ENCODE measurements at regions not wholly inside any gene's neighbourhood (a gene's known extent, or its start where the extent isn't known, plus 50 kb on each side); places are given as distances from the start of the nearest gene placed in this dataset.

DNA sequence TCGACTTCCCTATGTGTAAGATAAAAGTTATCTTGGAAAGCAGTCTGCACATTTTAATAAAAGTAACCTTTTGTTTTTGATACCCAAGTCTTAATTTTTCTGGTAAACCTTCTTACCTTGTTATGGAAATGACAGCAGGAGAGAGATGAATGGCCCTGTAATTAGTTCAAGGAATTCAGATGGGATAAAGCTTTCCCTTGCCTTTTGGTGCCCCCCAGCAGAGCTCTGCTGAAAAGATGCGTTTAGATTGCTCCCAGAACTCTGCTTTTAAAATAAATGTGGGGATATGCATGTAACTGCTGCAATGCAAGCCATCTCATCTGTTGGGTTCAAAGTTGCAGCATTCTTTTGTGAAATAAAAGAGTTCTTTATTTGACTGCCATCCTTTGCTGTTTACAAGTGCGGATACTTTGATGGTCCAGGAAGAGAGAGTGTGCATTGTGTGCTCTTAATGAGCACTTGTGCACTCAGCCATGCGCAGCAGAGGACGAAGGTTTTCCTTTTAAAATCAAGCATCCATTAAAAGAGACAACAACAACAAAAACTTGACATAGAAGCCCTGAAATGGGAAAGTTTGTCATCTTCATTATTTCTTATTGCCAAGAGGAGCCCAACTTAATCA lies 176.7 kb upstream of the ST6GAL2 start:
- TF ChIP-seq, protein P1, sequence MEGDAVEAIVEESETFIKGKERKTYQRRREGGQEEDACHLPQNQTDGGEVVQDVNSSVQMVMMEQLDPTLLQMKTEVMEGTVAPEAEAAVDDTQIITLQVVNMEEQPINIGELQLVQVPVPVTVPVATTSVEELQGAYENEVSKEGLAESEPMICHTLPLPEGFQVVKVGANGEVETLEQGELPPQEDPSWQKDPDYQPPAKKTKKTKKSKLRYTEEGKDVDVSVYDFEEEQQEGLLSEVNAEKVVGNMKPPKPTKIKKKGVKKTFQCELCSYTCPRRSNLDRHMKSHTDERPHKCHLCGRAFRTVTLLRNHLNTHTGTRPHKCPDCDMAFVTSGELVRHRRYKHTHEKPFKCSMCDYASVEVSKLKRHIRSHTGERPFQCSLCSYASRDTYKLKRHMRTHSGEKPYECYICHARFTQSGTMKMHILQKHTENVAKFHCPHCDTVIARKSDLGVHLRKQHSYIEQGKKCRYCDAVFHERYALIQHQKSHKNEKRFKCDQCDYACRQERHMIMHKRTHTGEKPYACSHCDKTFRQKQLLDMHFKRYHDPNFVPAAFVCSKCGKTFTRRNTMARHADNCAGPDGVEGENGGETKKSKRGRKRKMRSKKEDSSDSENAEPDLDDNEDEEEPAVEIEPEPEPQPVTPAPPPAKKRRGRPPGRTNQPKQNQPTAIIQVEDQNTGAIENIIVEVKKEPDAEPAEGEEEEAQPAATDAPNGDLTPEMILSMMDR (conservative IDR thresholded peaks at IDR 0.05; ENCODE audit: low read depth, low read length), result no peak
- Histone ChIP-seq H3K4me1 (ENCODE audit: low read depth, poor library complexity, severe bottlenecking) (no peaks in the 10 kb centered on the region), H3K9ac (no peak overlapping the region), H2AFZ (ENCODE audit: low read depth) (no peak overlapping the region), H3K79me2 (ENCODE audit: insufficient read depth, low read depth) (no peaks in the 10 kb centered on the region), H3K27ac (no peak overlapping the region), H3K4me3 (IDR thresholded peaks at IDR 0.05; ENCODE audit: insufficient read depth, low read depth, low read length) (no peak overlapping the region), H4K20me1 (ENCODE audit: insufficient read depth) (no peaks in the 10 kb centered on the region), H3K4me2 (no peak overlapping the region), H3K27me3 (ENCODE audit: insufficient read depth, low read depth) (no peaks in the 10 kb centered on the region), H3K36me3 (ENCODE audit: insufficient read depth) (no peaks in the 10 kb centered on the region)

DNA sequence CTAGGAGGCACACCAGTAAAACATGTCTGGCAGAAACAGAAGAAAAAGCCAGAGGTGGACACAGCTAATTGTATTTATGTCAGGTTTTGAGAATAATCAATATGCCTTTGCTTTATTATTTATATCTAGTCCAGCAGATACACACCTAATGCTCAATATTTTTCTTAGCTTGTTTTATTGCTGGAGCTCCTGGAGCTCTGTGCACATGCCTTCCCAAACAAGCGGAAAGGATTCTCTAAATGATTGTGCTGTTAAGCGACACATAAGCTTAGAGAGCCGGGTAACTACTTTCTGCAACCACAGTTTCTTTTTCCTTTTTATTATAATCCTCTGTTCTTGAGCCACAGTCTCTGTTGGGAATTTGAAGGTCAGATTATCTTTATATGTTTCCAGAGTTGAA lies 177.3 kb upstream of the ST6GAL2 start:
- Histone ChIP-seq H3K4me2 (no peak overlapping the region), H3K4me1 (ENCODE audit: low read depth, poor library complexity, severe bottlenecking) (no peaks in the 10 kb centered on the region), H3K27ac (no peak overlapping the region)

DNA sequence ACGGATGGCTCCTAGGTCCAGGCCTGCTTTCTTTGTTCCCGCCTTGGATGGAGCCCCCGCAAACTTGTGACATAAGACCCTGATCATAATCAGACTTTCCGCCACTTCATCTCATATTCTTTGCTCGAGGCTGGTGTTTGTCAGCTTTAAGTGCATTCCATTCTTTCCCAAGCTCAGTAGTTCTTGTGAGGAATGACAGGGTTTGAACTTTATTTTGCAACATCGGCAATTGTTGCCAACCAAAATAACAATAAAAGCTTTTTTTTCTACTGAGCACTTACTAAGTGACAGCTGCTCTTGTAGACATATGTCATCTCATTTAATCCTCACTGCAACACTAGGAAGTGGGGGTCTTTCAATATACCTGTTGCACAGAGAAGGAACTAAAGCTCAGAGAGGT lies 178.8 kb upstream of the ST6GAL2 start:
- Histone ChIP-seq H3K9ac (no peak overlapping the region), H4K20me1 (ENCODE audit: insufficient read depth) (no peaks in the 10 kb centered on the region), H3K36me3 (ENCODE audit: insufficient read depth) (no peaks in the 10 kb centered on the region), H3K4me1 (ENCODE audit: low read depth, poor library complexity, severe bottlenecking) (no peaks in the 10 kb centered on the region), H3K4me3 (IDR thresholded peaks at IDR 0.05; ENCODE audit: insufficient read depth, low read depth, low read length) (no peak overlapping the region), H3K4me2 (no peak overlapping the region), H2AFZ (ENCODE audit: low read depth) (no peak overlapping the region), H3K27ac (no peak overlapping the region), H3K79me2 (ENCODE audit: insufficient read depth, low read depth) (no peaks in the 10 kb centered on the region), H3K27me3 (ENCODE audit: insufficient read depth, low read depth) (no peaks in the 10 kb centered on the region)
- TF ChIP-seq, protein P1 (conservative IDR thresholded peaks at IDR 0.05; ENCODE audit: low read depth, low read length), result no peak

More for the DNA sequence above, 177.3 kb upstream of the ST6GAL2 start:
- no peaks in the 10 kb centered on the region for H4K20me1 ChIP-seq (ENCODE audit: insufficient read depth)
- H3K27me3 ChIP-seq (ENCODE audit: insufficient read depth, low read depth), result no peaks in the 10 kb centered on the region
- H3K36me3 ChIP-seq (ENCODE audit: insufficient read depth), result no peaks in the 10 kb centered on the region
- H2AFZ ChIP-seq (ENCODE audit: low read depth), result no peak overlapping the region
- no peak overlapping the region for H3K9ac ChIP-seq
- TF ChIP-seq, protein P1 (conservative IDR thresholded peaks at IDR 0.05; ENCODE audit: low read depth, low read length), result no peak
- no peaks in the 10 kb centered on the region for H3K79me2 ChIP-seq (ENCODE audit: insufficient read depth, low read depth)
- no peak overlapping the region for H3K4me3 ChIP-seq (IDR thresholded peaks at IDR 0.05; ENCODE audit: insufficient read depth, low read depth, low read length)

DNA sequence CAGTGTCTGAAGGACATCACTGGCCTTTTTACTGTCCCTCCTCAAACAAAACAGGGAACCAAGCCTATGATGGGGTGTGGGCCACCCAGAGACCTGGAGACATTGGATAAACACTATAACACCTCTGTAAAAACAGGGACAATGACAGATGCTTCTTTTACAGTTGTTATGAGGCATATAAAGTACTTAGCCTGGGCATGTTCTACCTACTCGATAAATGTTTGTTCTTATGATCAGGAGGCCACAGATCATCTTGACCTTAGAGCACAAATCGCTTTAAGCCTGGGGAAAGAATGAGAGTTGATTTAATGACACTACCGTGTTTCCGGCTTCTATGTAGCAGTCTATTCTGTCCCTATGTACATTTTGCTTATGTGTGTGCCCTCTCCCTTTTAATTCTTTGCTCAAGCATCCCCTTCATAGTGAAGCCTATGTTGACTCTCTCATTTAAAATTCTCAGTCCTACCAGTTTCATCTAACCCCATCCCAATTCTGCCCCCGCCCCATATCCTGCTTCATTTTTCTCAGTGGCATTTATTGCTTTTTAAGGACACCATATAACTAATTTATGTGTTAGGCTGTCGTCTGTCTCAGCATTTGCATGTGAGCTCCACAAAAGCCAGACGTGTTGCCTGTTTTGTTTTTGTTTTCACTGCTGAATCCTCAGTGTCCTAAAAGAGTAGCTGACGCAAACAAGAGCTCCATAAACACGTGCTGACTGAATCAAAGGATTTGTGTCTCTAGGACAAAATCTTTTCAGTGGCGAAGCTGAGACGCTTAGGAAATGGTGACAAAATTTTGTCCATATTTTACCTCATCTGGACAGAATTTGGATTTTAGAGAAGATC lies 182.3 kb upstream of the ST6GAL2 start:
- Histone ChIP-seq H3K4me1 (ENCODE audit: low read depth, poor library complexity, severe bottlenecking) (no peaks in the 10 kb centered on the region), H3K4me2 (no peak overlapping the region), H4K20me1 (ENCODE audit: insufficient read depth) (no peaks in the 10 kb centered on the region), H3K27ac (no peak overlapping the region), H3K4me3 (IDR thresholded peaks at IDR 0.05; ENCODE audit: insufficient read depth, low read depth, low read length) (no peak overlapping the region), H3K36me3 (ENCODE audit: insufficient read depth) (no peaks in the 10 kb centered on the region), H2AFZ (ENCODE audit: low read depth) (no peak overlapping the region), H3K27me3 (ENCODE audit: insufficient read depth, low read depth) (no peaks in the 10 kb centered on the region), H3K79me2 (ENCODE audit: insufficient read depth, low read depth) (no peaks in the 10 kb centered on the region), H3K9ac (no peak overlapping the region)
- TF ChIP-seq, protein P1 (conservative IDR thresholded peaks at IDR 0.05; ENCODE audit: low read depth, low read length), result no peak
